ENCODE measurements at regions not wholly inside any gene's neighbourhood (a gene's known extent, or its start where the extent isn't known, plus 50 kb on each side); places are given as distances from the start of the nearest gene placed in this dataset.

DNA sequence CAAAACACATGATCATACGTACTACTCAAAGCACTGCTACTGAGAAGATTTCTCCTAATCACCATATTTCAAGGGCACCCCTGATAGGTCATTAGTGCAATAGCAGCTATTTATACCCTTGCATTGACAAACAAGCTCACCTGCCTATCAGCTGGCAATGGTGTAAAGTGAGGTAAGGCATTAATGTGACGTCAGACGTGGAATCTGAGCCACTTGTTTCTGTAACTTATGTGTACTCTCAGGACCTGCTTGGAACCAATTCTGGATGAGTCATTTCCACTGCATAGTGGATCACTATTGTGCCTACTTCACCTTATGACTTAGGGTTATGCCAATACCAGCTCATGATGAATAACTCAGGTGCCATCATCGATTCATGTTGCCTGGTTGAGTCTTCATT, 628.5 kb upstream of the CELF2 start:
- TF ChIP-seq YY1 (IDR thresholded peaks at IDR 0.05) (no peak), CTCF (IDR thresholded peaks at IDR 0.05; ENCODE audit: low read depth, low read length, missing input control) (no peak), GABPA (IDR thresholded peaks at IDR 0.05 in 1 of 2, conservative IDR thresholded peaks at IDR 0.05 in 1 of 2) (no peak), EGR1 (IDR thresholded peaks at IDR 0.05; ENCODE audit: low read depth in 2 of 2) (no peak), TAF1 (conservative IDR thresholded peaks at IDR 0.05) (no peak), RAD21 (IDR thresholded peaks at IDR 0.05) (no peak)
- TF ChIP-seq, protein P1, sequence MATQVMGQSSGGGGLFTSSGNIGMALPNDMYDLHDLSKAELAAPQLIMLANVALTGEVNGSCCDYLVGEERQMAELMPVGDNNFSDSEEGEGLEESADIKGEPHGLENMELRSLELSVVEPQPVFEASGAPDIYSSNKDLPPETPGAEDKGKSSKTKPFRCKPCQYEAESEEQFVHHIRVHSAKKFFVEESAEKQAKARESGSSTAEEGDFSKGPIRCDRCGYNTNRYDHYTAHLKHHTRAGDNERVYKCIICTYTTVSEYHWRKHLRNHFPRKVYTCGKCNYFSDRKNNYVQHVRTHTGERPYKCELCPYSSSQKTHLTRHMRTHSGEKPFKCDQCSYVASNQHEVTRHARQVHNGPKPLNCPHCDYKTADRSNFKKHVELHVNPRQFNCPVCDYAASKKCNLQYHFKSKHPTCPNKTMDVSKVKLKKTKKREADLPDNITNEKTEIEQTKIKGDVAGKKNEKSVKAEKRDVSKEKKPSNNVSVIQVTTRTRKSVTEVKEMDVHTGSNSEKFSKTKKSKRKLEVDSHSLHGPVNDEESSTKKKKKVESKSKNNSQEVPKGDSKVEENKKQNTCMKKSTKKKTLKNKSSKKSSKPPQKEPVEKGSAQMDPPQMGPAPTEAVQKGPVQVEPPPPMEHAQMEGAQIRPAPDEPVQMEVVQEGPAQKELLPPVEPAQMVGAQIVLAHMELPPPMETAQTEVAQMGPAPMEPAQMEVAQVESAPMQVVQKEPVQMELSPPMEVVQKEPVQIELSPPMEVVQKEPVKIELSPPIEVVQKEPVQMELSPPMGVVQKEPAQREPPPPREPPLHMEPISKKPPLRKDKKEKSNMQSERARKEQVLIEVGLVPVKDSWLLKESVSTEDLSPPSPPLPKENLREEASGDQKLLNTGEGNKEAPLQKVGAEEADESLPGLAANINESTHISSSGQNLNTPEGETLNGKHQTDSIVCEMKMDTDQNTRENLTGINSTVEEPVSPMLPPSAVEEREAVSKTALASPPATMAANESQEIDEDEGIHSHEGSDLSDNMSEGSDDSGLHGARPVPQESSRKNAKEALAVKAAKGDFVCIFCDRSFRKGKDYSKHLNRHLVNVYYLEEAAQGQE (IDR thresholded peaks at IDR 0.05) = no peak
